ENCODE measurements at regions not wholly inside any gene's neighbourhood (a gene's known extent, or its start where the extent isn't known, plus 50 kb on each side); places are given as distances from the start of the nearest gene placed in this dataset.
A peak's percentile ranks its signal among the peaks of the same experiment; 100 is the strongest.
"Not testable (repeated sequence)": the region's sequence is repeated elsewhere in the genome, so short reads cannot be mapped to it uniquely, and the experiment has no call there.

DNA sequence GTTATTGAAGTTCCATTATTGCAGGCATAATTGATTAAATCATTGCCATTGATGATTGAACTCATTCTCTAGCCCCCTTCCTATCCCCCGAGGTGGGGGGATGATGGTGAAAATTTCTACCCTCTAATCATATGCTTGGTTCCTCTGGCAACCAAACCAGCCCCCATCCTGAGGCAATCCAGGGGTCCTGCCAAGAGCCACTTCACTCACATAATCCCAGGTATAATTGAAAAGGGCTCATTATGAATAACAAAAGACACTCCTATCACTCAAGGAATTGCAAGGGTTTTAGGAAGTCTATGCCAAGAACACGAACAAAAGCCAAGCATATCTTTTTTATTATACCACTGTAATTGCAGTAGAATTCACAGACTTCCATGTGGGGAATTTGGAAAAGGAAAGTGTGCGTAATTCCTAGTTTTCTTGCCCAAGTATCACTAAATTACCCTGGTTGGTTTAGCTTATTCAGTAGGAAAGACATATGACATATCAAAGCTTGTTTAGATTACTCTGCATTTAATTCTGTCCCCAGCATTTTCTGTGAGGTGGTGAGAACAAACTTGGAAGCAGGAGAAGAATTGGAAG, 130.7 kb upstream of the TAF11L2 start:
- no peak for DNase-seq

DNA sequence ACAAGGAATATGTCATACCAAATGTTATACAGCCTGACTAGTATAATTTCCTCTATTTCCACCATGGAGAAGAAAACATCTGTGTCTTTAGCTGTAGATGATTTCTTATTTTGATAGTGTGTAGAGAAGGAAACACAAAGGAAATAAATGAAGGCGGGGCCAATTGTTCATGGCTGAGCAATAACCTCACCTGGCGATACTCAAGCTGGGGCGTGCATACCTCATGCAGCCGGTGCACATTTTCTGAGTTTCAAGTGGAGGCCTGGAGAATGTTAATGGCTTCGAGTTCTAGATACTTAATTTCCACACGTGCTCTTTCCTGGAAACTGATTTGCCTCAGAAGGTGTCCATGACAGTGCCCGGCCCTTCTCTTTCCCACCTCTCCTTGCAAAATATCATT, 127.4 kb upstream of the TAF11L2 start:
- no peak for DNase-seq

DNA sequence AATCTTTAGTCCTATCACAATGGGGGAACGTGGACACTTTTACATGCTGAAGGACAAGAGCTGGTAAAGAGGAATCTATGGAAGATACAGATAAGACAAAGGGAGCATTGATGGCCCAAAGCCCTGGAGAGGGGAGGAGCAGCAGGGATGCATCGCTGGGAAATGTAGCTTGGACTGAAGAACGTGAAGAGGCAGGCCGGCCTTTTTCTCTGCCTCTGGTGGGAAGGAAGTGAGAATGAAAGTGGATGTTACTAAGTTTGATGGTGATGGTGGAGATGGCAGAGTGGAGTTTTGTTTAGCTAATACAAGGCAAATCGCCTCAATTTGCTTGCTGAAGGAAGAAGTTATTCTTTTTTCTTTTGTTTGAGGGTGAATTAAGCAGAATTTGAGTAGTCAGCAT, 124.6 kb upstream of the TAF11L2 start:
- DNase-seq: no peak

DNA sequence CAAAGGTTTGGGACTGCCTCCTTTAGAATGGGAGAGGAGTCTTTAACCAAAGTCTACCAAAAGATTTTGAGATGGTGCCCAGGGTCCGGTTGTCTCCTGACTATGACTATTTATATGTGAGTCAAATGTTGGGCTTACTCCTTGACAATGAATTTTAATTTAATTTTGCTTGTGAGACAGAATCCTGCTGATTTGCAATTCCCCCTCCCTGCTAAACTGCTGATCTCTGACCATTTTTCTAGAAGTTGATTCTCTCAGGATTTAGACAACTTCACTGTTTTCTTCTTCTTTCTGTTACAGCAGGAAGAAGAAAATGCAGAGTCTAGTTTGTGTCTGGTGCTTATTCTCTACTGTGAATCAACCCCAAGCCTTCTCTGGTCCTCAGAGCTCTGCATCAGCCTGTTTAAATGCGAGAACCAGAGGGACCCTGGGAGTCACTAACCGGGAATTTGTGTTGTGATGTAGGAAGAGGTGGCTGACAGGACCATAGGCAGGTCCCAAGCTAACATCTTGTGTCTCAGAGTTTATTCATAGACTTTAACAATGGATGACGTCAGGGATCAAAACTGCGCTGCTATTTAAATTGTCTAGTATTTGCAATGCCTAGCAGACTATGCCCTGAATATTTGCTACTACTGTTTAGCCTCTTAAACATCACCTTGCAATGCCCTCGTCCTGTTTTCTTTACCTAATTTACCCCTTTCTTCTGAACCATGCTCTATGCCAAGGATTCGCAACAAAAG, 124.0 kb upstream of the TAF11L2 start:
- DNase-seq: no peak

DNA sequence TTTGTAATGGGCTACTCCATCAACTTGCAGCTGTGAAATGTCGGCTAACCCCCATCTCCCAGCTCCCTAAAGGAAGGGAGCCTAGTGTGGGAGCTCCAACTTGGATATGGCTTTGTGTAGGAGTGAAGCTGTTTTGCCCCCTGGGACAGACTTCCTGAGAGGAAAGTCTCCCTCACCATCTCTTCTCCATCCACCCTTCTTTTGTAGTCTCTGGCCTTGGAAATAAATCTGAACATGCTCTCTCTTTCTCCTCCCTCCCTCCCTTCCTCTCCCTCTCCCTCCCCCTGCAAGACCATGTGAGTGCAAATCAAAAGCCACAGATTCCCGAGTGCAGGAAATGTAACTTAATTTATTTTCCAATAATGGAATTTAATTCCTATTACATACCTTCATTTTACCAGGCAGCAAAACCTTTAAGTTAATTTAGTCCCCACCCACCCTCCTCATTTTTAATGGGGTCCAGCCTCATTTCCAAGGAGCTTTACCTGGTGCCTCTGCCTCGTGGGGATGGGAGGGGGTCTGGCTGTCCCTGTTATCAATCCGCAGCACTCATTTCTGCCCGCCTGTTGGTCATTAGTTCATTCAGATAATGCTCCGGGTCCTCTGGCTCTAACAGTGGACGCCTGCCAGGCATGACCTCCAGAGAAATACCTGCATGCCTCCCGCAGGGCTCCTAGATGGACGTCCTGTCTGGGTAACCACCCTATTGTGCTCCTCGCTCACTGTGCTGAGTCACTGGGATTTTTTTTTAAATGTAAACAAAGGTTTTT, 122.9 kb upstream of the TAF11L2 start:
- DNase-seq: no peak

DNA sequence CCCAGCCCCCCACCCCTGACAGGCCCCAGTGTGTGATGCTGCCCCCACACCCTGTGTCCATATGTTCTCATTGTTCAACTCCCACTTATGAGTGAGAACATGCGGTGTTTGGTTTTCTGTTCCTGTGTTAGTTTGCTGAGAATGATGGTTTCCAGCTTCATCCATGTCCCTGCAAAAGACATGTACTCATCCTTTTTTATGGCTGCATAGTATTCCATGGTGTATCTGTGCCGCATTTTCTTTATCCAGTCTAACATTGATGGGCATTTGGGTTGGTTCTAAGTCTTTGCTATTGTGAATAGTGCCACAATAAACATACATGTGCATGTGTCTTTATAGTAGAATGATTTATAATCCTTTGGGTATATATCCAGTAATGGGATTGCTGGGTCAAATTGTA, 122.1 kb upstream of the TAF11L2 start:
- not testable (repeated sequence) for DNase-seq

DNA sequence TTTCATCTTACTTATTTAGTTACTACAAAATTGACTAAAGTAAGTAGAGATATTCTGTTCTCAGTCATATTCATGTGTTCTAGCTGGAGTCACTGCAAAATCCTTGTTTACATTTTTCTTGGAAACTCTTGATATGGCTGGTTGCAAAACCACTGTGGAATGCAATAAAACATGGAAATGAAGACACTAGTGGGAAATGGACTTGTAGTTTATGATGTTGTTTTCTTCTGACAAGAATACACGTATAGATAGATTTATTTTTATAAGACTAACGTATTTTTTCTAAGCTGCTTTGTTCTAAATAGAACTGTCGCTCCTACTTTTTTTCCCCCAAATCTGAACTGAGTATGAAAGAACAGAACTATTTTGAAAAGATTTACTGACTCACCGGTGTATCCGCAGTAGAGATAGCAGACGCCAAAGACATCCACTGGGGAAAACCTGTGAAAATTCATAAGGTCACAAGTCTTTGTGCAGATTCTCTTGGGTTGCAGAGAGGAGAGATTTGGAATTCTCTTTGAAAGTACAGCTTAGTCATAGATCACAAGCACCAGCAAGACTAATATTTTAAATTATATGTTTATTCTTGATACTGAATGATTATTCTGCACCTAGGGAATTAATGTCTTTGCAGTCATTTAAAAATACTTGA, 119.6 kb upstream of the TAF11L2 start:
- DNase-seq: no peak

DNA sequence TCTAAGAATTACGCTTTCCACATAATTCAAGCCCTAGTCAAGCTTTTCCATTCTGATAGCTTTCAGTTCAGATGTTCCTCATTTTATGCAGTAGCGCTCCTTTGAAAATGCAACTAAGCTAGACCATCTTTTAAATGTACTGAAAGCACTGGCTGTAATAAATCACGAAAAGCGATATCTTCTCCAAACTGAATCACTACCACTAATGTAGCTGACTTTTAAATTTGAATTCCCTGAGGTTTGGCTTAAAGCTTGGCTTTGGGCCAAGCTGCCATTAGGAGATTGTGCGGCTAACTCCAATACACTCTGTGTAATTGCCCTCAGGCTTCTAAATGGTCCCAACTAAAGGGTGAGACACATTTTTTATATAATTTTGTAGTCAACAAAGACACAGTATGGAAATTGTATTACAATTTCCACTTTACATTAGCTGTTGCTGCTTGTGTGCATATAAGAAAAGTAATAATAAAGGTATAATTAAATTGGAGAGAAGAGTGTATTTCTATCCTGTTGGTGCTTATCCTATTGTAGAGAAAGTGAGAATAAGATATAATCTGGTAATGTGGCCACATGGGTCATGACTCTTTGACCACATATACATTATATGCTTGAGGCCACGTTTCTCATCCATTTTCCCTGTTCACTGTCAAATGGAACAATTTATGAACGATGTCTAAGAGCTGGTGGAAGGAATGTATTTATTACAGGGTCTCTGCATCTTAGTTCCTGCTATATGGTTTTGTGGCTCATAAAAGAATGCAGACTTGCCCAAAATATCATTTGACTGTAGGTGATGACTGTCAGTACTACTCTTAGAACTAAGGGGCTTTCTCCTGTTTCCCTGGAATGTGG, 118.7 kb upstream of the TAF11L2 start:
- DNase-seq: no peak

DNA sequence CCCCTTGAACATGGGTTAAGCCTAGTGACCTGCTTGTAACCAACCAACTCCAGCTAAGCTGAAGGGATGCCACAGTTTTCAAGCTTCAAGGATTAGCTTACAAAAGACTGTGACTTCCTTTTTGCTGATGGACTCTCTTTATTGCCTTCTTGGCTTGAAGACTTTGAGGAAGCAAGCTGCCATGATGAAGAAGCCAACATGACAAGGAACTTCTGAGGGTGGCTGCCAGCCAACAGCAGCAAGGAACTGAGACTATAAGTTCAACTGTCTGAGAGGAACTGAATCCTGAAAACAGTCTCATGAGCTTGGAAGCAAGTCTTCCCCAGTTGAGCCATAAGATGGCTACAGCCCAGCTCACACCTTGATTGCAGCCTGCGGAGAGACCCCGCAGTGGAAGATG, 116.1 kb upstream of the TAF11L2 start:
- DNase-seq: peak; percentile 18

DNA sequence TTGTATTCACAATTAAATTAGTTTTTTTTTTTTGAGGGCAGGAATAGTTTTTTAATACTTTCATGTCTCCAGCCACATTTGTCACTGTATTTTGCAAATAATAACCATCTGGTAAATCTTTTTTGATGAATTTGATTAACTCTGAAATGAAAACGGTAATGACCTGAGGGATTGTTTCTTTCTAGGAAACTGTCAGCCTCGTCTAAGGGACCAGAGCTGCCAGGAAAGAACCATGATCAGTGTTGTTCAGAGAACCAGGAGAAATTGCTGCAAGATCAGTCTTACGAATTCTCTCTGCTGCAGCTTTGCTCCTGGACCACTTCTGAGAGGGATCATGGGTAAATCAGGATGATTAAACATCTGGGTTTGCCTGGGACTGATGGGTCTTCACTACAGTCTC, 114.5 kb upstream of the TAF11L2 start:
- no peak for DNase-seq

DNA sequence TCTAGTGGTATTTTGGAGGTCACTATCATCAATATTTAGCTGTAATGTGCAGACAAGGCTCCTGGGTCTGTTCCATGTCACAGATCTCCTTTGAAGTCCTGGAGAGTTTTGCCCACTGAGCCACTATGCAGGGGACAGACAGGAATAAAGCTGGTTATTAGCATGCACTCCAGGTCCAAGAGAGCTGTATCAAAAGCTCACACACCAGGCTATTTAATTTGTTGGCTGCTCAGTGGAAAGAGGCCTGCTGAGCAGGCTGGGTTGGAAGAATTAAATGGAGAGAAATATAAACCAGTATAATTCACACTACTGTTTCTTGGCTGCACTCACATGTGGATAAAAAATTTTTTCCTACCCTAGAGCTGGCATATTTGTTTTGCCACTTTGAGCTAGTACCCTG, 113.8 kb upstream of the TAF11L2 start:
- DNase-seq: no peak

DNA sequence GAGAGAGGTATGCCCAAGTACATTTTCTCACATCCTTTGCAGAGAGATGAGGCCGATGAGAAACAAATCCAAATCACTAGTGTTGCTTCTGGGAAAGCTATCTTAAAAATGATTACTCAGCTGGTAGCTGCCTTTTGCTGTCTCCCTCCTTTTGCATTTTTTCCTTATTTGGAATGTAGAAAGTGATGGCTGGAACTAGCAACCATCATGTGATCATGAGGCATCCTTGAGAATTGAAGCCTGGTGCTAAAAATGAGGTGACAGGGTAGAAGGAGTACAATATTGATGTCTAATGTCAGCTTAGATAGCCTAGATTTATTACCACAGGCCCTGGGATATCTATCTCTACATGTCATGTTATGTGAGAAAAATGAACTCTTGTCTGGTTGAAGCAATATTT, 109.3 kb upstream of the TAF11L2 start:
- no peak for DNase-seq

DNA sequence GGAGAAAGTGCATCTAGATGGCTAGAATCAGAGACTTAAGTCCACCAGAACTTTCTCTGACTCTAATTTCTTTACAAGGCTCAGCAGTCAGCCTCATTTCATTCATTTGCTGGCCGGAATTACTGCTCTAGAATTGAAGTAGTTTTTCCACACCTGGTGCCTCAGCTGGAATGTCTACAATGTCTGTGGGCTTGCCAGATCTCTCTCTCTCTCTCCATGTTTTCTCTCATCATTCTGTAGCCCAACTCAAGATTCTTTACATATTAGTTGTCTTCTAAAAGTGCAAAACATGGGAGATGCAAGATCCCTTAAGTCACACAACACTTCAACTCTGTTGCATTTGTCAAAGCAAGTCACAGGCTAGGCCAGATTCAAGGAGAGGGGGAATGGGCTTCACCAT, 103.9 kb upstream of the TAF11L2 start:
- DNase-seq: no peak

DNA sequence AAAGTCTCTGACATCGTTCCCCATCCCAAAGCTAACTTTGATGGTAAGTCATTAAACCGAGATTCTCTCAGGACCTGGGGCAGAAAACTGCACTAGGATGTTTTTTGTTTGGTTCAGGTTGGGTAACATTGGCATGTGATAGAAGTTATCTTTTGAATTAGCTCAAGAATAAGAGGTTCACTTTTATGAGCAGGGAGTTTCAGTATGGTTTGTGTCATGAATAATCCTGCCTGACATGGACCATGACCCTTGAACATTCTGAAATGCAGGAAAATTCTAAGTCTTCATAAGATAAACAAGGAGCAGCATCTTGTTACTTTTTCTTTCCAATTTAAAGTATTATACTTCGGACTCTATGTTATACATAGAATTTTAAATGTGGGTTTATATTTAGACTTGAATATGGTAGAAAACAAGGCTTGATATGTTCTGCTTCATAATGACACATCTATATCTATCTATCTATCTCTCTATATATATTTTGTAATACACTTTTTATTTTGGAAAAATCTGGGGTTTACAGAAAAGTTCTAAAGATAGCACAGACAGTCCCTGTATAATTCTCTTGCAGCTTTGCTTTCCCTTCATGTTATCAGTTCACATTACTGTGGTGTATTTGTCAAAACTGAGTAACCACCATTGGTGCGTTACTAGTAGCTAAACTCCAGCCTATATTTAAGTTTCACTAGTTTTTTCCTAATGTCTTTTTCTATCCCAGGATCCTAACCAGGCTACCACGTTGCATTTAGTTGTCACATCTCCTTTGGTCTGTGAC, 102.7 kb upstream of the TAF11L2 start:
- DNase-seq: no peak

DNA sequence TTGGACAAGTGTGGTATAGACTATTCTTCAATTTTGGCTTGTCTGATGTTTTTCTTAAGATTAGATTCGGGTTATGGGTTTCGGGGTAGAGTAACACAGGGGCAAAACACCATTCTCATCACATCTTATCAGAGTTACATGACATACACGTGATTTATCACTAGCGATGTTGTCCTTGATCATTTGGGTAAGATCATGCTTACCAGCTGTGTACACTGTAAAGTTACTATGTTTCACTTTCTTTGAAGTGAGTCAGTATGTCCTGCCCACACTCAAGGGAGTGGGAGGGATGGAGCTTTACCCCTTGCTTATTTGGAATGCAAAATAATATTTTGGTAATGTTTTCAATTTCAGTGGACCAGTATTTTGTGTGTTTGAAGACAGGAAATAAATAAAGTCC, 101.8 kb upstream of the TAF11L2 start:
- no peak for DNase-seq

DNA sequence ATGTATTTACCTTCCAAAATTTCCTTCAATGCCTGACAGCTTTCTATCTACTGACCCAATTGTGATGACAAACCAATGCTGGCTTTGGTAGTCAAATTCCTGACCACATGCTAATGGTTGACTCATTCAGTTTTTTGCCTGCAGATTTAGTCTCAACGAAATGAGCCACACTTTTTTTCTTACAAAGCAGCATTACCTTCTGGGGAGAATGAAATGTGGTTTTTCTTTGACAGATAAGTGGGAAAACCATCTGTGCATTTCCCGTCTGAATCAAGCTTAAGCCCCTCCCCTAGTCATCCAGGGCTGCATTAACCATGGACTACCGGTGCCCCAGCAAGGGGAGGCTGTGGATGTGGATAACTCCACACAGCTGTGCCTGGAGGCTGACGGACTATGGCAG, 99.6 kb upstream of the TAF11L2 start:
- peak; percentile 33 for DNase-seq

DNA sequence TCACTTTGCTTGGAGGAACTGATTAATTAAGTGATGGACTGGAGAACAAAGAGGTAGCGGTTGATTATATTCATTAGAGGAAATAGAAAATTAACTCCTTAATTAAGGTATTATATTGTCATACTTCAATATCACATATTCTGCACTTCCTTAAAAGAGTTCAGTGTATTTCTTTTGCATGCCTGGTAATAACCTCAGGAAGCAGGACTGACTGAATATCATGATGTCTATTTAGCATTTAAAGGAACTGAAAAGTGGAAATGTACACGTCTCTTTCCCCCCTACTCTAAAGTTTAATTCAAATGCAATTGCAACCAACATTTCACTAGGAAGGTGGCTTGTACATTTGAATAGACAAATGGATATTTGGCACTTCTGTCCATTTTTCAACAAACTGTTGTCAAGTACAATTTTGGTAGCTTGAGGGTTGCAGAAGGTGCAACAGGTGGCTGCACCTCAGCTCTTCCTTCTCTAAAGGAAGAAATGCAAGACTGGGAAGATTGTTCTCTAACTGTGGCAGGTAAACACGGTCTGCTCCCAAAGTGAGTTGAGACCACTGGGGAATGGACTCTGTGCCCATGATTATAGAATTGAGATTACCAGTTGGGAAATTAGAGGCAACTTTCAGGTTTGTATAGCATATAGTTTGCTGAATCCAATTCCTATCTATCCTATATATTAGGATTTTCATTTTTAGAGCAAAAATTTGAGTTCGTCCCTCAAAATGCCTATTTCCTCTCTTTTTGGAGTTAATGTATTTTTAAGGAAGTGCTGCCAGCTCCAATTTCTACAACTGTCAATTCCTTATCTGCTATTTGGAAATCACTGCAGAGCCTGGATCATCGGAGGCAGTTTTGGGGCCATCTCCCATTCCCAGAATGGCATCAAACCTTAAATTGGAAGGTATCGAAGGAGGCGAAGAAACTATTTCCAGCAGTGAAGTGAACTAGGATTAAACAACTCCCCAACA, 98.9 kb upstream of the TAF11L2 start:
- no peak for DNase-seq

DNA sequence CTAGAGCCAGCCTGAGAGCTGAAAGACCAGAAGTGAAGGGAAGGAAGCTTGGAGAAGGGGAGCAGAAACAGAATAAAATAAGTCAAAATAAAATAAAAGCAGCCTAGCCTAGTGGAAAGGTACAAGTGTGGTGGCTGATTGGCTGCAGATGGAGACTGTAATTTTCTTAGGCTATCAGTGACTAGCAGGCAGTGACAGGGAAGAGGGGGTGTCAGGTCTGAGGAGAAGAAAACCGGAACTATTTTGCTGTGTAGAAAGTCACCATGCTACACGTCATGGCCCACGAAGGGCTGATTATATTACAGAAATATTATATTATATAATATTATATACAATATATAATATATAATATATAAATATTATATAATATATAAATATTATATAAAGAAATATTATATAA, 98.1 kb upstream of the TAF11L2 start:
- DNase-seq: peak; percentile 71

DNA sequence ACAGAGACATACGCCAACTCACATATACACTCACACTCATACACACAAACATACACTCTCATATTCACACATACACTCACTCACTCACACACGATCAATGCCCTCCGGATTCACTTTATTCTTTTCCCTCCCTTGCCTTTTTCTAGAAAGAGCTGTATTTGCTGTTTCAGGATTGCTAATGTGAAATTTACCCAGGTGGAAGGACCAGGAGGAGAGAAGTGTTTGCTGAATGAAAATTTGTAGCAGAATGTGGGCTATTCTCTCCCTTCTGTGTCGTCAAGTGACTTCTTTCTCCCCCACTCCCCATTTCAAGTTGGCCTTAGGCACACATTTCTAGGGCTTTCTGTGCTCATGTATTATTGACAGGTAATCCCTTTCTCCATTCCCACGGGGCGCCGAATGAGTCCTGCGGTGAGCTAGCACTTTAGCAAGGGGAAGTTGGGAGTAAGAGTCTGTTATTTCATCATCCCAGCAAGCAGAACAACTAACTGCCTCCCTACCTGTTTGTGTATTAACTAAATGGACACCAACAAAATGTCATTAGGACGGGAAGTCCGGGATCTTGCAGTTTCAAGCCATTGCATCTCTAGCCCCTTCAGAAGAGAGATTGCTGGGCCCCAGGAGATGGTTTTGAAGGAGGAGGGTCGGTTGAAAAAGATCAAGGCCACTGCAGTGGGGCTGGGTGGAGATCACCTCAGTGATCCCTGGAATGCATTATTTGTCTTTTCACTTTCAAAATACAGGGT, 97.1 kb upstream of the TAF11L2 start:
- peak; percentile 19 for DNase-seq
